ENCODE measurements at regions not wholly inside any gene's neighbourhood (a gene's known extent, or its start where the extent isn't known, plus 50 kb on each side); places are given as distances from the start of the nearest gene placed in this dataset.
A peak's percentile ranks its signal among the peaks of the same experiment; 100 is the strongest.
"Not testable (repeated sequence)": the region's sequence is repeated elsewhere in the genome, so short reads cannot be mapped to it uniquely, and the experiment has no call there.

- peaks cover 51% of the 10 kb centered on the region for H3K4me1 Mint-ChIP-seq
- peak overlapping the region; percentile 19 to 61 (median 34) for H3K27ac Mint-ChIP-seq
- peaks cover 5% of the 10 kb centered on the region for H3K9me3 Mint-ChIP-seq
- H3K4me3 Mint-ChIP-seq, result no peak overlapping the region
- H3K36me3 Mint-ChIP-seq (ENCODE audit: low read depth), result no peaks in the 10 kb centered on the region
- no peak for TF ChIP-seq CTCF (IDR thresholded peaks at IDR 0.05; ENCODE audit: unreplicated experiment in 3 of 3)
- H3K27me3 Mint-ChIP-seq (ENCODE audit: low read depth), result peaks cover 13% of the 10 kb centered on the region
Observed at GRCh38 chr15:38996111-38996631, 431.6 kb upstream of the RASGRP1 start.

- TF ChIP-seq CTCF (IDR thresholded peaks at IDR 0.05; ENCODE audit: unreplicated experiment in 3 of 3), result no peak
- H3K9me3 Mint-ChIP-seq, result peaks cover 10% of the 10 kb centered on the region
- no peak overlapping the region for H3K27ac Mint-ChIP-seq
- peaks cover 15% of the 10 kb centered on the region for H3K27me3 Mint-ChIP-seq (ENCODE audit: low read depth)
- H3K4me1 Mint-ChIP-seq, result peaks cover 36% of the 10 kb centered on the region
- no peak overlapping the region for H3K4me3 Mint-ChIP-seq
- H3K36me3 Mint-ChIP-seq (ENCODE audit: low read depth), result no peaks in the 10 kb centered on the region
Observed at GRCh38 chr15:38997841-38998240, 433.2 kb upstream of the RASGRP1 start.

- Mint-ChIP-seq H3K4me3 (no peak overlapping the region), H3K27me3 (ENCODE audit: low read depth) (peaks cover 15% of the 10 kb centered on the region), H3K36me3 (ENCODE audit: low read depth) (no peaks in the 10 kb centered on the region), H3K4me1 (peaks cover 19% of the 10 kb centered on the region), H3K27ac (no peak overlapping the region), H3K9me3 (peaks cover 26% of the 10 kb centered on the region)
- TF ChIP-seq CTCF (IDR thresholded peaks at IDR 0.05; ENCODE audit: unreplicated experiment in 3 of 3), result no peak
Observed at GRCh38 chr15:39000008-39000734, 435.6 kb upstream of the RASGRP1 start.

- no peaks in the 10 kb centered on the region for H3K27me3 Mint-ChIP-seq (ENCODE audit: low read depth)
- H3K4me3 Mint-ChIP-seq, result no peak overlapping the region
- no peak overlapping the region for H3K27ac Mint-ChIP-seq
- H3K4me1 Mint-ChIP-seq, result no peaks in the 10 kb centered on the region
- peaks cover 14% of the 10 kb centered on the region for H3K36me3 Mint-ChIP-seq (ENCODE audit: low read depth)
- TF ChIP-seq CTCF (IDR thresholded peaks at IDR 0.05; ENCODE audit: unreplicated experiment in 3 of 3), result no peak
- peaks cover 44% of the 10 kb centered on the region for H3K9me3 Mint-ChIP-seq
Observed at GRCh38 chr15:39009740-39010139, 445.1 kb upstream of the RASGRP1 start.

GRCh38 chr15:39011066-39011465, 446.5 kb upstream of the RASGRP1 start:
- Mint-ChIP-seq H3K9me3 (peaks cover 37% of the 10 kb centered on the region), H3K36me3 (ENCODE audit: low read depth) (peaks cover 14% of the 10 kb centered on the region)
- not testable (repeated sequence) for H3K4me1 Mint-ChIP-seq; H3K27me3 Mint-ChIP-seq (ENCODE audit: low read depth); H3K27ac Mint-ChIP-seq; H3K4me3 Mint-ChIP-seq

GRCh38 chr15:39013262-39013661, 448.6 kb upstream of the RASGRP1 start:
- Mint-ChIP-seq H3K27me3 (ENCODE audit: low read depth) (no peaks in the 10 kb centered on the region), H3K4me3 (no peak overlapping the region), H3K36me3 (ENCODE audit: low read depth) (peaks cover 14% of the 10 kb centered on the region), H3K9me3 (peaks cover 32% of the 10 kb centered on the region), H3K4me1 (no peaks in the 10 kb centered on the region), H3K27ac (no peak overlapping the region)
- no peak for TF ChIP-seq CTCF (IDR thresholded peaks at IDR 0.05; ENCODE audit: unreplicated experiment in 3 of 3)
